ENCODE measurements at regions not wholly inside any gene's neighbourhood (a gene's known extent, or its start where the extent isn't known, plus 50 kb on each side); places are given as distances from the start of the nearest gene placed in this dataset.
"Not testable (repeated sequence)": the region's sequence is repeated elsewhere in the genome, so short reads cannot be mapped to it uniquely, and the experiment has no call there.

DNA sequence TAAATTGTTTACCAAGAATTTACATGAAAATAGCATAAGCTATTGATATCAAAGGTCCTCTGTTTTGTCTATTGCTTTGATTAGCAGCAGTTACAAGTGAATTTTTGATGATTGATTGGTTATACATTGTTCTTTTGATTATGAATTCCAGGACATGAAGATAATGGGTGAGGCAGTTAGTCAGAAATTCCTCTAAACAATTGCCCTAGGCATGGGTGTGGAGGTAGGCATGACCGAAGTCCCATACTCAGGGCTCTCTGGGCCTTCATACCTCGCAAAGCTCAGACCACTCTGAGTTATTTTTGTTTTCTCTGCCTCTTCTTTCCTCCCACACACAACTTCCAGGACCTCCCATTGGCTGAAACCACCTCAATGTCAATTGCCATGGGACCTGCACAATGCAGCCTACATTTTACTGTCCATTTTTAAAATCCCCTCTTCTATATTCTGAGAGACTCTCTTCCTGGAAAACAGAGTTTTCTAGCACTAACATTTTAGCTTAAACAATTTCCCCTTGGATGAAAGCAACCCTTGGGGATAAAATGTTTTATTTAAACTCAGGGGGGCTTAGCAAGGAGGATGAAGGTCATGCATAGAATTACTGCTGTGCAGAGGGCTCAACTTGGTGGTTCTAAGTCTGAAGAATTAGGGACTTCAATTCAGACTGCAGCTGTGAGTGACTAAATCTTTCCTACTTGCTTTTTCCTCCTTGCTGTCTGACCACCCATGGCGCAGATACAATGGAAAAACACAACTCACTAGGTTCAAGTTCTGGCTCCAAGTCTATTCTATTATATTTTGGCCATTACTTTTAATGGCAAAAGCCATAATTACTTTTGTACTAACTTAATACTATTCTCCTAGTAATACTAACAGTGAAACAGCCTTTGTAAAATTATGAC, 594.8 kb downstream of the NTRK3 start:
- H3K27ac ChIP-seq: no peak overlapping the region
- TF ChIP-seq ZFX (IDR thresholded peaks at IDR 0.05): no peak
- TF ChIP-seq, protein P1, sequence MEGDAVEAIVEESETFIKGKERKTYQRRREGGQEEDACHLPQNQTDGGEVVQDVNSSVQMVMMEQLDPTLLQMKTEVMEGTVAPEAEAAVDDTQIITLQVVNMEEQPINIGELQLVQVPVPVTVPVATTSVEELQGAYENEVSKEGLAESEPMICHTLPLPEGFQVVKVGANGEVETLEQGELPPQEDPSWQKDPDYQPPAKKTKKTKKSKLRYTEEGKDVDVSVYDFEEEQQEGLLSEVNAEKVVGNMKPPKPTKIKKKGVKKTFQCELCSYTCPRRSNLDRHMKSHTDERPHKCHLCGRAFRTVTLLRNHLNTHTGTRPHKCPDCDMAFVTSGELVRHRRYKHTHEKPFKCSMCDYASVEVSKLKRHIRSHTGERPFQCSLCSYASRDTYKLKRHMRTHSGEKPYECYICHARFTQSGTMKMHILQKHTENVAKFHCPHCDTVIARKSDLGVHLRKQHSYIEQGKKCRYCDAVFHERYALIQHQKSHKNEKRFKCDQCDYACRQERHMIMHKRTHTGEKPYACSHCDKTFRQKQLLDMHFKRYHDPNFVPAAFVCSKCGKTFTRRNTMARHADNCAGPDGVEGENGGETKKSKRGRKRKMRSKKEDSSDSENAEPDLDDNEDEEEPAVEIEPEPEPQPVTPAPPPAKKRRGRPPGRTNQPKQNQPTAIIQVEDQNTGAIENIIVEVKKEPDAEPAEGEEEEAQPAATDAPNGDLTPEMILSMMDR (conservative IDR thresholded peaks at IDR 0.05): no peak

DNA sequence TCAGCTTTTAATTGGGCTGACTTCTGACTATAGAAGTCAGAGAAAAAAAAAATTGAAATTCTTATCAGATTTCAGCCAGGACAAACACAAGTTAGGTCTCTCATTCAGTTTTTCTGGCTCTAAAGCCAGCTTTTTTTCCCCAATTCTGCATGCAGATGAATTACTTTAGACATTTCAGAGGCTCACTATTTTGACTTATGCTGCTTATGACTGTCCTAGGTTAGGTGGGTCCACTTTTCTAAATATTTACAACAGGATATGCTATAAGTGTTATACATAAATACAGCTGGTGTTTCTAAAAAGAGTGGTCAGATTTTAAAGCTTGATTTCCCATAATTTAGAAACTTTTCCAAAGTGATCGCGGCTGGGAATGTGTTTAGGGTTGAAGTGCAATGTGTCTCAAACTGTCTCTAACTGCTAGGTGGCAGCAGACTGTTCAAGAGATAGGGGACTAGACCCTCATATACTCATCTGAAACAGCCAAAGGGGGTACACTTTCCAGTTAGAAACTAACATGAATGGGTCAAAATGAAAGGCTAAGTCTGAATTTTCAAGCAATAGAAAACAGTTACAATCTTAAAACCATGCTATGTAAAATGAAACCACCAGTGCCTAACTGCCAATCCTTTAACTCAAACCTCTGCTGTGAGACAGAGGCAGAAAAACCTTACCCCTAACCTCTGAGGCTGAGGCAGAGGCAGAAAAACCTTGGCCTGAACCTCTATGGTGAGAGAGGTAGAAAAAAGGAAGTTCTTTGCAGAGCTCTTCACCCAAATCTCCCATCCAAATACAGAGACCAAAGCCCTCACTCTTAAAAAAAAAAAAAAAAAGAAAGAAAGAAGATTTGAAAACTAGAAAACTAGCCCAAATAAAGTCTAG, 596.0 kb downstream of the NTRK3 start:
- no peak overlapping the region for H3K27ac ChIP-seq
- TF ChIP-seq, protein P1 (conservative IDR thresholded peaks at IDR 0.05): no peak
- TF ChIP-seq ZFX (IDR thresholded peaks at IDR 0.05): no peak

DNA sequence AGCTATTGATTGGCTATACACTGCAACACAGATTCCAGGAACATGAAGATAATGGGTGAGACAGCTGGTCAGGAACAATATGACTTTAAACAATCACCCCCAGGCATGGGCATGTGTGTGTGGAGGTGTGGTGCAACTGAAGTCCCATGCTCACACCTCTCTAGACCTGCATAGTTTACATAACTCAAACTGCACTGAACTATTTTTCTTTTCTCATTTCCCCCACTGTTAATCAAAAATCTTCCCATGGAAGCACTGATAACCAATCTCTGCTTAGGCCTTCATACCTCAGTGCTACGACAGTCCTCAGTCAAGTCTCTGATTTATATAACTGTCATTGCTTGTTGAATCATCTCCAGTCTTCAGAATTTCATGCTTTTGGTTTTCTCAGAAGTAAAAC, 600.2 kb downstream of the NTRK3 start:
- TF ChIP-seq, protein P1 (conservative IDR thresholded peaks at IDR 0.05): no peak
- TF ChIP-seq ZFX (IDR thresholded peaks at IDR 0.05): no peak
- H3K27ac ChIP-seq: no peak overlapping the region

DNA sequence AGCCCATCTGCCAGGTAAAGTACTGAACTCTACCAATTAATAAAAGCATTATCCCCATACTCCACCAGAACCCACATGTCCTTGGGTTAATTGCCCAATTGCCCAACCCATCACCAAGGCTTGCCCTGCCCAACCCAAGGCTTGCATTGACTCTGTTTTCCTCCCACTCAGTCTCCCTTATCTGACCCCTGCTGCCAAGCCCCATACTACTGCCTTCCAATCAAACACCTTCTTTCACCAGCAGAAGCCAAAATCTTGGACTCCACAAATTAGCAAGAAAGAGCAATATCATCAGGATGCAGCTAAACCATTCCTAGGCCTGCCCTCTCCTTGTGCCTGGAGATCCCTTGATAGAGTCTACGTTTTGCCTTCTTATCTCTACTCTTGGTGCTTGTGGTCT, 602.9 kb downstream of the NTRK3 start:
- H3K27ac ChIP-seq: no peak overlapping the region
- TF ChIP-seq, protein P1 (conservative IDR thresholded peaks at IDR 0.05): no peak
- no peak for TF ChIP-seq ZFX (IDR thresholded peaks at IDR 0.05)

DNA sequence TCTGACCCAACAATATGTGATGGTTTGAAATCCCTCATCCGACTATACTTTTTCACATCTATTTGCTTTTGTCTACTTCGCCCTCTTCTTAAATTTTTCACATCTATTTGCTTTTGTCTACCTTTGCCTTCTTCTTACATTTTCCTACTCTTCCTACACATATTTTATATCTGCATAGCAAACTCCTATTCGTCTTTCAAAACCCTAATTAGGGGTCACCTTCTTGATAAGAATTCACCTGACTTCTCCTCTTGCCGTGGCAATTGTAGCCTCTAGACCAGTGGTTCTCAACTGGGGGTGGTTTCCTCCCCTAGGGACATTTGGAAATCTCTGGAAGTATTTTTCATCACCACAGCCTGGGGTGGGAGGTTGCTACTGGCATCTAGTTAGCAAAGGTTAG, 607.4 kb downstream of the NTRK3 start:
- TF ChIP-seq, protein P1 (conservative IDR thresholded peaks at IDR 0.05): no peak
- TF ChIP-seq ZFX (IDR thresholded peaks at IDR 0.05): no peak
- H3K27ac ChIP-seq: no peak overlapping the region

DNA sequence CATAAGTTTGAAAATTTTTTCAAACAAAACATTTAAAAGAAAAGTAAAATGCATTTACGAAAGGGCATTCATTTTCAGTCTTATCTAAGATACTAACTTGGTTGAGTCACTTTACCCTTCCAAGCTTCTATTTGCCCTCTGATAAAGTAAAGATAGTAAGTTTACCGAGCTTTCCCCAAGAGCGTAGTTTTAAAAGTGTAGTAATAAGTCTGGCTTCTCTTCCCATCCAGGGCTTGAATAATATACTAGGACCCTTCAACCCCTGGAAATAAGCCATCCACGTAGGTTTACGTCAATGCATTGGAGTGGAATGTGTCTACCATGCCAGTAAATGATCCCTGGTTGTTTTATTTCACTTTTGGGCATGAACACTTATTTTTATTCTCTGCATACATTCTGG, 608.3 kb downstream of the NTRK3 start:
- H3K27ac ChIP-seq: no peak overlapping the region
- no peak for TF ChIP-seq ZFX (IDR thresholded peaks at IDR 0.05)
- TF ChIP-seq, protein P1 (conservative IDR thresholded peaks at IDR 0.05): no peak

DNA sequence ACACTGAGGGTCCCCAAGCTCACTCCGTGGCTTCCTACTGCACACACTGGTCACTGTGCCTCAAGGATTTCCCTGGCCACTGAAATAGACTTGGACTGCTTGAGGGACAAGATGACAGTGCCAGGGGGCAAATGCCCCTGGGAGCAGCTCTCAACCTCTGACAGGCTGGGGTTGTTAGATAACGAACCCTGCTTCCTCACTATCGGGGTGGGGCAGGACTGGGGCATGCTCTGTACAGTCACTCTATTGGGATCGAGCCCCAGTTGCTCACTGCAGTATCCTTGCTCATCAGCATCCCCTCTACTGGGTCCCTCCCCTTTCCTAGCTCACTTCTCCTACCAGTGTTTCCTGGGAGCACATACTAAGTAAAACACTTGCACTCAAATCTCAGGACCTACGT, 610.8 kb downstream of the NTRK3 start:
- TF ChIP-seq ZFX (IDR thresholded peaks at IDR 0.05): no peak
- TF ChIP-seq, protein P1 (conservative IDR thresholded peaks at IDR 0.05): no peak
- H3K27ac ChIP-seq: no peak overlapping the region

DNA sequence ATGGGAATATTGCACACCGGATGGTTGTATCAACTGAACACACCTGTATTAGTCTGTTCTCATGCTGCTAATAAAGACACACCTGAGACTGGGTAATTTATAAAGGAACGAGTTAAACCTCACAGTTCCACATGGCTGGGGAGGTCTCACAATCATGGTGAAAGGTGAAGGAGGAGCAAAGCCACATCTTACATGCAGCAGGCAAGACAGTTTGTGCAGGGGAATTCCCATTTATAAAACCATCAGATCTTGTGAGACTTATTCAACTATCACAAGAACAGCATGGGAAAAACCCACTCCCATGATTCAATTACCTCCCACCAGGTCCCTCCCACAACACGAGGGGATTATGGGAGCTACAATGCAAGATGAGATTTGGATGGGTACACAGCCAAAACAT, 613.5 kb downstream of the NTRK3 start:
- H3K27ac ChIP-seq: not testable (repeated sequence)

All from C4-2B (cell line).